Mesothelial cell of epicardium (in vitro differentiated cells): ENCODE measurements at regions not wholly inside any gene's neighbourhood (a gene's known extent, or its start where the extent isn't known, plus 50 kb on each side); places are given as distances from the start of the nearest gene placed in this dataset.
"Not testable (repeated sequence)": the region's sequence is repeated elsewhere in the genome, so short reads cannot be mapped to it uniquely, and the experiment has no call there.

Source experiments
- DNase-seq, 2 experiments: peaks; one replicate each; pipeline ENCODE4 v3.0.0; 2021; ENCODE audit warnings: low spot score in 2 of 2; ENCODE audit not compliant: unreplicated experiment in 2 of 2
- H3K27ac Mint-ChIP-seq: 2 replicates; pipeline ENCODE4 v1.8.0; 2021; ENCODE audit warnings: mixed read lengths
- H3K27me3 Mint-ChIP-seq: 2 replicates; pipeline ENCODE4 v1.8.0; 2021; ENCODE audit warnings: low read depth, mixed read lengths
- H3K36me3 Mint-ChIP-seq: 2 replicates; pipeline ENCODE4 v1.8.0; 2021; ENCODE audit warnings: mixed read lengths
- H3K4me1 Mint-ChIP-seq: 2 replicates; pipeline ENCODE4 v1.8.0; 2021; ENCODE audit warnings: mixed read lengths
- H3K4me3 Mint-ChIP-seq: 2 replicates; pipeline ENCODE4 v1.8.0; 2021; ENCODE audit warnings: mild to moderate bottlenecking, moderate library complexity, mixed read lengths
- H3K9me3 Mint-ChIP-seq: 2 replicates; pipeline ENCODE4 v1.8.0; 2021; ENCODE audit warnings: mixed read lengths
- CTCF ChIP-seq: fragments of 200-600 bp; sonication (generic); IDR thresholded peaks from one replicate; pipeline ENCODE4 v1.5.0; 2021; ENCODE audit warnings: antibody characterized with exemption; ENCODE audit not compliant: unreplicated experiment

GRCh38 chr7:115328018-115328417 is 406.1 kb downstream of the MDFIC start:
- Mint-ChIP-seq H3K9me3 (peaks cover 26% of the 10 kb centered on the region), H3K27me3 (no peaks in the 10 kb centered on the region), H3K4me3 (no peak overlapping the region), H3K36me3 (peaks cover 6% of the 10 kb centered on the region), H3K4me1 (peaks cover 13% of the 10 kb centered on the region), H3K27ac (no peak overlapping the region)
- no peak for TF ChIP-seq CTCF
- DNase-seq = no peak

GRCh38 chr7:115327326-115327725 is 405.4 kb downstream of the MDFIC start:
- Mint-ChIP-seq H3K27ac (peak overlapping the region; percentile 54), H3K27me3 (no peaks in the 10 kb centered on the region)

GRCh38 chr7:115319541-115319940 is 397.6 kb downstream of the MDFIC start:
- TF ChIP-seq CTCF = no peak

More at GRCh38 chr7:115327326-115327725, 405.4 kb downstream of the MDFIC start:
- H3K4me3 Mint-ChIP-seq = no peak overlapping the region
- TF ChIP-seq CTCF = no peak
- H3K4me1 Mint-ChIP-seq = peaks cover 7% of the 10 kb centered on the region
- peaks cover 6% of the 10 kb centered on the region for H3K36me3 Mint-ChIP-seq
- DNase-seq = no peak
- H3K9me3 Mint-ChIP-seq = peaks cover 26% of the 10 kb centered on the region

GRCh38 chr7:115310316-115310715 is 388.4 kb downstream of the MDFIC start:
- H3K36me3 Mint-ChIP-seq, H3K9me3 Mint-ChIP-seq, H3K4me3 Mint-ChIP-seq, H3K27me3 Mint-ChIP-seq, H3K4me1 Mint-ChIP-seq, H3K27ac Mint-ChIP-seq, DNase-seq: not testable (repeated sequence)

More at GRCh38 chr7:115319541-115319940, 397.6 kb downstream of the MDFIC start:
- Mint-ChIP-seq H3K27me3 (no peaks in the 10 kb centered on the region), H3K27ac (peak overlapping the region; percentile 94), H3K4me1 (peaks cover 20% of the 10 kb centered on the region), H3K9me3 (peaks cover 25% of the 10 kb centered on the region), H3K4me3 (no peak overlapping the region), H3K36me3 (peaks cover 23% of the 10 kb centered on the region)
- no peak for DNase-seq

- no peak for DNase-seq
- H3K9me3 Mint-ChIP-seq = peaks cover 20% of the 10 kb centered on the region
- H3K4me3 Mint-ChIP-seq = no peak overlapping the region
- peaks cover 4% of the 10 kb centered on the region for H3K4me1 Mint-ChIP-seq
- no peak overlapping the region for H3K27ac Mint-ChIP-seq
- H3K27me3 Mint-ChIP-seq = no peaks in the 10 kb centered on the region
- no peak for TF ChIP-seq CTCF
- peaks cover 1% of the 10 kb centered on the region for H3K36me3 Mint-ChIP-seq
These were observed 384.7 kb downstream of the MDFIC start for GRCh38 chr7:115306586-115306985.

GRCh38 chr7:115300231-115300870 is 378.5 kb downstream of the MDFIC start:
- Mint-ChIP-seq H3K4me1 (peaks cover 28% of the 10 kb centered on the region), H3K9me3 (peaks cover 18% of the 10 kb centered on the region), H3K36me3 (peaks cover 5% of the 10 kb centered on the region), H3K27me3 (no peaks in the 10 kb centered on the region), H3K27ac (peak overlapping the region; percentile 37), H3K4me3 (no peak overlapping the region)
- no peak for TF ChIP-seq CTCF
- no peak for DNase-seq
